B cell (primary cell): ENCODE measurements at regions not wholly inside any gene's neighbourhood (a gene's known extent, or its start where the extent isn't known, plus 50 kb on each side); places are given as distances from the start of the nearest gene placed in this dataset.

Experiments
- ATAC-seq: fragments of 200-7000 bp; cut with Tn5 transposase; one replicate; pipeline ENCODE4 v1.10.0; 2021; ENCODE audit warnings: low read depth, mild to moderate bottlenecking, moderate number of reproducible peaks, moderate library complexity
- CTCF ChIA-PET: fragments of 350-600 bp; sonication (Branson Sonifier 250); formaldehyde crosslinking; loops from one replicate; lab custom pipeline; 2021; ENCODE audit warnings: antibody characterized with exemption, inconsistent platforms; lab: Charles Lee
- POLR2A ChIA-PET: fragments of 350-600 bp; sonication (Branson Sonifier 250); formaldehyde crosslinking; loops from one replicate; lab custom pipeline; 2021; ENCODE audit warnings: antibody characterized with exemption; lab: Charles Lee
- DNase-seq: peaks from one replicate; pipeline ENCODE4 v3.0.0; 2013
- H2AFZ ChIP-seq: 2 replicates; pipeline ENCODE4 v1.6.1; 2012; ENCODE audit warnings: mild to moderate bottlenecking, low read depth, low read length; ENCODE audit not compliant: insufficient read depth, poor library complexity, severe bottlenecking
- H3K27ac ChIP-seq, 2 donors: 1 replicate in 1 of 2; 2 replicates in 1 of 2; pipeline ENCODE4 v1.5.1; 2012 to 2013; ENCODE audit warnings: low read length in 2 of 2, mild to moderate bottlenecking in 2 of 2, moderate library complexity in 1 of 2
- H3K27me3 ChIP-seq, 4 experiments: fragments of 200-600 bp in 1 of 4; sonication (generic) in 1 of 4; replicated peaks in 1 of 4; 1 replicate in 2 of 4; 2 replicates in 2 of 4; pipeline versions ENCODE4 v1.6.1 to v1.7.0; 2013 to 2016; ENCODE audit warnings: low read length in 3 of 4, mild to moderate bottlenecking in 2 of 4, mixed read lengths in 1 of 4, moderate library complexity in 1 of 4; ENCODE audit not compliant: insufficient read depth in 4 of 4, control insufficient read depth in 3 of 4; ENCODE audit errors: control extremely low read depth in 1 of 4
- H3K36me3 ChIP-seq, 2 experiments: replicated peaks in 1 of 2; 1 replicate in 1 of 2; 2 replicates in 1 of 2; pipeline versions ENCODE4 v1.6.1 to v1.7.1; 2013; ENCODE audit warnings: low read length in 1 of 2; ENCODE audit not compliant: insufficient read depth in 2 of 2, control insufficient read depth in 1 of 2; ENCODE audit errors: control extremely low read depth in 1 of 2, extremely low read depth in 1 of 2
- H3K4me1 ChIP-seq, 2 donors: fragments of 200-600 bp in 1 of 2; sonication (generic) in 1 of 2; 1 replicate in 1 of 2; 2 replicates in 1 of 2; pipeline versions ENCODE4 v1.5.1 to v1.6.1; 2013 to 2017; ENCODE audit warnings: low read length in 2 of 2; ENCODE audit not compliant: control insufficient read depth in 2 of 2, insufficient read depth in 2 of 2
- H3K4me2 ChIP-seq: replicated peaks from 2 replicates; pipeline ENCODE3; 2012; ENCODE audit warnings: mild to moderate bottlenecking, low read depth, low read length; ENCODE audit not compliant: poor library complexity, severe bottlenecking
- H3K4me3 ChIP-seq, 5 experiments: fragments of 200-600 bp in 1 of 5; sonication (generic) in 1 of 5; 1 replicate in 3 of 5; 2 replicates in 2 of 5; pipeline versions ENCODE4 v1.5.1 to v1.7.0; 2011 to 2016; ENCODE audit warnings: low read length in 4 of 5, mild to moderate bottlenecking in 4 of 5, low read depth in 2 of 5, control low read depth in 1 of 5, moderate library complexity in 1 of 5; ENCODE audit not compliant: insufficient read depth in 1 of 5; ENCODE audit errors: control extremely low read depth in 1 of 5, extremely low read depth in 1 of 5
- H3K79me2 ChIP-seq: fragments of 200-600 bp; sonication (generic); one replicate; pipeline ENCODE4 v1.6.0; 2016; ENCODE audit warnings: low read length; ENCODE audit not compliant: control insufficient read depth, insufficient read depth
- H3K9ac ChIP-seq: fragments of 200-600 bp; sonication (generic); 2 replicates; pipeline ENCODE4 v1.6.1; 2017; ENCODE audit warnings: mild to moderate bottlenecking, low read length, moderate library complexity
- H3K9me3 ChIP-seq, 3 donors: one replicate each; pipeline versions ENCODE4 v1.6.1 to v1.7.1; 2013; ENCODE audit warnings: low read length in 2 of 3; ENCODE audit not compliant: control insufficient read depth in 2 of 3, insufficient read depth in 1 of 3; ENCODE audit errors: control extremely low read depth in 1 of 3
- H4K20me1 ChIP-seq: 2 replicates; pipeline ENCODE4 v1.6.0; 2012; ENCODE audit warnings: mild to moderate bottlenecking, low read length; ENCODE audit not compliant: insufficient read depth, control insufficient read depth, poor library complexity, severe bottlenecking
- H3K27ac Mint-ChIP-seq: one replicate; pipeline ENCODE4 v1.8.0; 2021; ENCODE audit warnings: mixed read lengths
- H3K27me3 Mint-ChIP-seq: one replicate; pipeline ENCODE4 v1.8.0; 2021; ENCODE audit warnings: mixed read lengths
- H3K4me1 Mint-ChIP-seq: one replicate; pipeline ENCODE4 v1.8.0; 2021; ENCODE audit warnings: mixed read lengths
- H3K4me3 Mint-ChIP-seq: one replicate; pipeline ENCODE4 v1.8.0; 2021; ENCODE audit warnings: mixed read lengths
- H3K9me3 Mint-ChIP-seq: one replicate; pipeline ENCODE4 v1.8.0; 2022; ENCODE audit warnings: mixed read lengths; ENCODE audit not compliant: insufficient read depth
- CTCF ChIP-seq: fragments of 200-600 bp; IDR thresholded peaks from one replicate; pipeline ENCODE4 v1.8.0; 2022; ENCODE audit warnings: antibody characterized with exemption, mild to moderate bottlenecking
- EZH2 ChIP-seq: IDR thresholded peaks from 2 replicates; pipeline ENCODE4 v1.6.1; 2012; ENCODE audit warnings: borderline replicate concordance, low read depth, mild to moderate bottlenecking, moderate library complexity, low read length; ENCODE audit not compliant: insufficient read depth, poor library complexity, severe bottlenecking
- WGBS: methylation state at CpG from one replicate; pipeline ENCODE4 v1.1.5; 2013; ENCODE audit warnings: missing lambda C conversion rate; ENCODE audit not compliant: insufficient coverage; 5-methylcytosine and 5-hydroxymethylcytosine counted together
- intact Hi-C: fragments of 100-400 bp; cut with micrococcal nuclease; formaldehyde crosslinking; loops from one replicate; pipeline ENCODE4 v1.10.0; 2022

- ChIA-PET POLR2A (no interaction called here), CTCF (no interaction called here)
- Histone ChIP-seq H3K9me3 (peaks cover 0 to 22% (median 0%) of the 10 kb centered on the region in 3 donors), H3K9ac (no peak overlapping the region), H3K79me2 (no peaks in the 10 kb centered on the region), H4K20me1 (no peaks in the 10 kb centered on the region), H3K4me1 (no peaks in the 10 kb centered on the region), H3K4me2 (no peak overlapping the region), H3K27me3 (no peaks in the 10 kb centered on the region), H3K36me3 (no peaks in the 10 kb centered on the region), H3K27ac (no peak overlapping the region), H2AFZ (no peak overlapping the region), H3K4me3 (no peak overlapping the region)
- WGBS: 91% methylated on average over 4 of the region's 4 CpGs
- H3K4me1 Mint-ChIP-seq: no peaks in the 10 kb centered on the region
- H3K4me3 Mint-ChIP-seq: no peak overlapping the region
- intact Hi-C loops: no loop called here
- no peaks in the 10 kb centered on the region for H3K27me3 Mint-ChIP-seq
- TF ChIP-seq EZH2 (no peak), CTCF (no peak)
- no peaks in the 10 kb centered on the region for H3K9me3 Mint-ChIP-seq
- no peak overlapping the region for H3K27ac Mint-ChIP-seq
- DNase-seq (no peak), ATAC-seq (no peak)
Measured at GRCh38 chr19:31595521-31595920, 246.3 kb upstream of the TSHZ3 start.

GRCh38 chr19:31596751-31597150, 247.5 kb upstream of the TSHZ3 start:
- Histone ChIP-seq H3K27ac (no peak overlapping the region), H3K4me3 (no peak overlapping the region), H3K27me3 (no peaks in the 10 kb centered on the region), H2AFZ (no peak overlapping the region), H3K4me1 (no peaks in the 10 kb centered on the region), H3K36me3 (no peaks in the 10 kb centered on the region), H3K4me2 (no peak overlapping the region), H3K9ac (no peak overlapping the region), H4K20me1 (no peaks in the 10 kb centered on the region), H3K79me2 (no peaks in the 10 kb centered on the region), H3K9me3 (peaks cover 0 to 25% (median 0%) of the 10 kb centered on the region in 3 donors)
- TF ChIP-seq CTCF (no peak), EZH2 (no peak)
- H3K4me1 Mint-ChIP-seq: no peaks in the 10 kb centered on the region
- WGBS: 88% methylated on average over 8 of the region's 8 CpGs
- H3K27me3 Mint-ChIP-seq: no peaks in the 10 kb centered on the region
- ChIA-PET POLR2A (no interaction called here), CTCF (no interaction called here)
- ATAC-seq (no peak), DNase-seq (no peak)
- no peak overlapping the region for H3K4me3 Mint-ChIP-seq
- H3K9me3 Mint-ChIP-seq: no peaks in the 10 kb centered on the region
- intact Hi-C loops: no loop called here
- no peak overlapping the region for H3K27ac Mint-ChIP-seq
